Esophagus squamous epithelium (tissue), 4 donors: ENCODE measurements at regions not wholly inside any gene's neighbourhood (a gene's known extent, or its start where the extent isn't known, plus 50 kb on each side); places are given as distances from the start of the nearest gene placed in this dataset.

Experiments used
- CTCF ChIP-seq, 6 experiments: fragments of 450-650 bp in 4 of 6; fragments of 200-600 bp in 2 of 6; sonication (generic) in 2 of 6; IDR thresholded peaks; one replicate each; pipeline ENCODE4 v1.5.1; 2016 to 2019; ENCODE audit warnings: antibody characterized with exemption in 6 of 6, mild to moderate bottlenecking in 4 of 6, moderate library complexity in 4 of 6
- POLR2A ChIP-seq, 4 donors: fragments of 450-650 bp; IDR thresholded peaks; one replicate each; pipeline ENCODE4 v1.6.1; 2017; ENCODE audit warnings: antibody characterized with exemption in 4 of 4, mild to moderate bottlenecking in 4 of 4, moderate library complexity in 3 of 4

GRCh38 chr20:51898788-51899187 lies 96.5 kb upstream of the SALL4 start:
- TF ChIP-seq CTCF (IDR thresholded peaks at IDR 0.05) (no peak), POLR2A (IDR thresholded peaks at IDR 0.05) (no peak)
